Endodermal cell (in vitro differentiated cells): ENCODE measurements at regions not wholly inside any gene's neighbourhood (a gene's known extent, or its start where the extent isn't known, plus 50 kb on each side); places are given as distances from the start of the nearest gene placed in this dataset.

ENCODE experiments used
- DNase-seq: peaks from one replicate; pipeline ENCODE4 v3.0.0-alpha.2; 2017
- H3K27ac ChIP-seq: 2 replicates; pipeline ENCODE4 v1.5.1; 2013; ENCODE audit warnings: mild to moderate bottlenecking, low read depth, low read length, moderate library complexity
- H3K27me3 ChIP-seq: 2 replicates; pipeline ENCODE4 v1.6.1; 2013; ENCODE audit warnings: mild to moderate bottlenecking, low read length, moderate library complexity; ENCODE audit not compliant: insufficient read depth, control insufficient read depth, poor library complexity, severe bottlenecking
- H3K36me3 ChIP-seq: 2 replicates; pipeline ENCODE4 v1.7.0; 2013; ENCODE audit warnings: mild to moderate bottlenecking, low read length, moderate library complexity; ENCODE audit not compliant: control insufficient read depth, insufficient read depth
- H3K4me1 ChIP-seq: one replicate; pipeline ENCODE4 v1.7.0; 2013; ENCODE audit warnings: low read length; ENCODE audit not compliant: control insufficient read depth, insufficient read depth
- H3K4me3 ChIP-seq: 2 replicates; pipeline ENCODE4 v1.5.1; 2013; ENCODE audit warnings: mild to moderate bottlenecking, low read length, moderate library complexity
- H3K9ac ChIP-seq: 2 replicates; pipeline ENCODE4 v1.6.1; 2013; ENCODE audit warnings: mild to moderate bottlenecking, low read length, moderate library complexity; ENCODE audit not compliant: poor library complexity, severe bottlenecking; ENCODE audit errors: extremely low read depth
- H3K9me3 ChIP-seq: 2 replicates; pipeline ENCODE4 v1.6.1; 2013; ENCODE audit warnings: mild to moderate bottlenecking, low read length, moderate library complexity; ENCODE audit not compliant: control insufficient read depth
- H3K27ac Mint-ChIP-seq: 2 replicates; pipeline ENCODE4 v1.8.0; 2020; ENCODE audit warnings: mixed read lengths
- H3K27me3 Mint-ChIP-seq: 2 replicates; pipeline ENCODE4 v1.8.0; 2021; ENCODE audit warnings: mild to moderate bottlenecking, mixed read lengths; ENCODE audit not compliant: insufficient read depth
- H3K36me3 Mint-ChIP-seq: 2 replicates; pipeline ENCODE4 v1.8.0; 2020; ENCODE audit warnings: low read depth, mixed read lengths
- H3K4me1 Mint-ChIP-seq: 2 replicates; pipeline ENCODE4 v1.8.0; 2020; ENCODE audit warnings: mixed read lengths
- H3K4me3 Mint-ChIP-seq: 2 replicates; pipeline ENCODE4 v1.8.0; 2020; ENCODE audit warnings: mild to moderate bottlenecking, moderate library complexity, mixed read lengths
- H3K9me3 Mint-ChIP-seq: 2 replicates; pipeline ENCODE4 v1.8.0; 2020; ENCODE audit warnings: mild to moderate bottlenecking, mixed read lengths
- WGBS, 2 experiments: methylation state at CpG; one replicate each; pipeline versions ENCODE4 v1.1.5 to v1.1.7; 2013; ENCODE audit warnings: missing lambda C conversion rate in 2 of 2, mixed read lengths in 1 of 2; ENCODE audit not compliant: insufficient coverage in 1 of 2, insufficient read length in 1 of 2; 5-methylcytosine and 5-hydroxymethylcytosine counted together
- TF ChIP-seq, protein P1 (sequence below): fragments of 200-600 bp; sonication (generic); conservative IDR thresholded peaks from 2 replicates; pipeline ENCODE4 v1.5.0; 2021; ENCODE audit warnings: antibody characterized with exemption, mild to moderate bottlenecking

DNA sequence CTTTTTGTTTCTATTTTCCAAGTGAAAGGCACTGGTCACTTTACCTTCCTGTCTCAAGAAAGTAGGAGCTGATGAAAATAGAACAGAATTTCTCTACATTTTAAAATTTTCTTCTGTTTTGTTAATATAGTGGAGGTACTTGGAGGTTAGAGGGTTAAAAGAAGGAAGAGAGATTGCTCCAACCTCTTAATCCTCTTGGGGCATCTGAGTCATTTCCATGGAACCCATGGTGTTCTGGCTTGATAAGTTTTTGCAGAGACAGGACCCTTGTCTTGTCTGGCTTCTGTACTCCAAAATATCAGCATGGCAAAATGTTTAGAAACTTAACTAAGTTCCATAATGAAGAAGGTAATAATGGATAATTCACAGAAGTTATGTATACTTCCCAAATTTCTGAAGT lies 727.2 kb downstream of the C4orf33 start:
- H3K27ac Mint-ChIP-seq = no peak overlapping the region
- H3K27me3 Mint-ChIP-seq = no peaks in the 10 kb centered on the region

DNA sequence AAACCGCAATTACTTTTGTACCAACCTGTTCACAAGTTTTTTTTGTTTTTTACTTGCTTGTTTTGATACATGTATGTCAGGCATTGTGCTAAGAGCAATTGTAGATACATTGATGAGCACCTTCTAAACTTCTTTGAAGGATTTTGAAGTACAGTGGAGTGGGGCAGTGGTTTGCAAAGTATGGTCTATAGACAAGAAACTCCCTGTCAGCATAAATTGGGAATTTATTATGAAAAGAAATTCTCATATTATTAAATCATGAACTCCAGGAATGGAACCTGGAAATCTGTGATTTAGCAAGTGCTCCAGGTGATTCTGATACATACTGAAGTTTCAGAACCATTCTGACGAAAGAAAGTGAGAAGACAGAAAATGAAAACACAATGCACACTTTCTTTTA lies 733.4 kb downstream of the C4orf33 start:
- DNase-seq = no peak
- Mint-ChIP-seq H3K36me3 (no peaks in the 10 kb centered on the region), H3K27ac (no peak overlapping the region), H3K9me3 (no peaks in the 10 kb centered on the region), H3K27me3 (no peaks in the 10 kb centered on the region), H3K4me3 (no peak overlapping the region), H3K4me1 (no peaks in the 10 kb centered on the region)
- no peak overlapping the region for H3K4me3 ChIP-seq
- H3K4me1 ChIP-seq = no peaks in the 10 kb centered on the region
- H3K9ac ChIP-seq = no peak overlapping the region
- no peaks in the 10 kb centered on the region for H3K9me3 ChIP-seq
- TF ChIP-seq, protein P1, sequence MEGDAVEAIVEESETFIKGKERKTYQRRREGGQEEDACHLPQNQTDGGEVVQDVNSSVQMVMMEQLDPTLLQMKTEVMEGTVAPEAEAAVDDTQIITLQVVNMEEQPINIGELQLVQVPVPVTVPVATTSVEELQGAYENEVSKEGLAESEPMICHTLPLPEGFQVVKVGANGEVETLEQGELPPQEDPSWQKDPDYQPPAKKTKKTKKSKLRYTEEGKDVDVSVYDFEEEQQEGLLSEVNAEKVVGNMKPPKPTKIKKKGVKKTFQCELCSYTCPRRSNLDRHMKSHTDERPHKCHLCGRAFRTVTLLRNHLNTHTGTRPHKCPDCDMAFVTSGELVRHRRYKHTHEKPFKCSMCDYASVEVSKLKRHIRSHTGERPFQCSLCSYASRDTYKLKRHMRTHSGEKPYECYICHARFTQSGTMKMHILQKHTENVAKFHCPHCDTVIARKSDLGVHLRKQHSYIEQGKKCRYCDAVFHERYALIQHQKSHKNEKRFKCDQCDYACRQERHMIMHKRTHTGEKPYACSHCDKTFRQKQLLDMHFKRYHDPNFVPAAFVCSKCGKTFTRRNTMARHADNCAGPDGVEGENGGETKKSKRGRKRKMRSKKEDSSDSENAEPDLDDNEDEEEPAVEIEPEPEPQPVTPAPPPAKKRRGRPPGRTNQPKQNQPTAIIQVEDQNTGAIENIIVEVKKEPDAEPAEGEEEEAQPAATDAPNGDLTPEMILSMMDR = no peak
- H3K27me3 ChIP-seq = no peaks in the 10 kb centered on the region
- 90 to 97% methylated on average over 2 of the region's 2 CpGs for WGBS, 2 experiments
- no peak overlapping the region for H3K27ac ChIP-seq
- no peaks in the 10 kb centered on the region for H3K36me3 ChIP-seq

More for the DNA sequence above, 727.2 kb downstream of the C4orf33 start:
- no peak overlapping the region for H3K4me3 Mint-ChIP-seq
- no peaks in the 10 kb centered on the region for H3K9me3 Mint-ChIP-seq
- Histone ChIP-seq H3K27me3 (no peaks in the 10 kb centered on the region), H3K27ac (peak overlapping the region; percentile 16), H3K36me3 (no peaks in the 10 kb centered on the region), H3K4me1 (no peaks in the 10 kb centered on the region), H3K9me3 (no peaks in the 10 kb centered on the region), H3K9ac (no peak overlapping the region), H3K4me3 (no peak overlapping the region)
- H3K4me1 Mint-ChIP-seq = peaks cover 18% of the 10 kb centered on the region
- TF ChIP-seq, protein P1 = no peak
- no peaks in the 10 kb centered on the region for H3K36me3 Mint-ChIP-seq
- DNase-seq = no peak

DNA sequence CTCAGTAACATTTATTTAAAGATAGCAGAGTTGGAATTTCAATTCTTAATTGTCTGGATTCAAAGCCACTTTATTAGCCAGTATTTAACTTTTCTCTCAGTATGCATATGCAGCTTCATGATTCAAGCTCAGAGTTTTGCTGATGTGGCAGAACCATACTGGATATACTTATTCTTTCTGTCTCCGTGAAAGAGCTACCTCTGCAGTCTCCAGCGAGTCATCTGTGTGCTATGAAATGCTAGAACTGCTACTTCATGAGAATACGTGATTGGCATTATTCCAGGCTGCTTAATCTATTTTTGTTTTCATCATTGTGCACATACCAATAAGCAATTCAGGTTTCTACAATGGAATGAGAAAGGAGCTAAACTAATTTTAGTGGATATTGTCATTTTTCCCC lies 743.7 kb downstream of the C4orf33 start:
- Histone ChIP-seq H3K27me3 (no peaks in the 10 kb centered on the region), H3K9me3 (peaks cover 4% of the 10 kb centered on the region), H3K9ac (no peak overlapping the region), H3K4me3 (no peak overlapping the region), H3K4me1 (no peaks in the 10 kb centered on the region), H3K27ac (no peak overlapping the region), H3K36me3 (no peaks in the 10 kb centered on the region)
- TF ChIP-seq, protein P1 = no peak
- no peaks in the 10 kb centered on the region for H3K27me3 Mint-ChIP-seq
- H3K9me3 Mint-ChIP-seq = no peaks in the 10 kb centered on the region
- DNase-seq = no peak
- H3K27ac Mint-ChIP-seq = no peak overlapping the region
- H3K4me3 Mint-ChIP-seq = no peak overlapping the region
- WGBS, 2 experiments = 93% methylated on average over 3 of the region's 3 CpGs
- H3K36me3 Mint-ChIP-seq = no peaks in the 10 kb centered on the region
- peaks cover 2% of the 10 kb centered on the region for H3K4me1 Mint-ChIP-seq
